Kidney (tissue), 13 donors: ENCODE measurements at regions not wholly inside any gene's neighbourhood (a gene's known extent, or its start where the extent isn't known, plus 50 kb on each side); places are given as distances from the start of the nearest gene placed in this dataset.

Experiments
- DNase-seq, 5 donors: peaks; one replicate each; pipeline ENCODE4 v3.0.0-alpha.2; 2013 to 2020
- FAIRE-seq: peaks from 2 replicates; lab custom pipeline; 2012; peaks lifted over from hg19 to GRCh38; lab: Jason Lieb, UNC
- H3K27ac ChIP-seq, 2 donors: one replicate each; pipeline ENCODE4 v1.7.0; 2013; ENCODE audit warnings: low read depth in 2 of 2, low read length in 2 of 2, inconsistent platforms in 1 of 2
- H3K27me3 ChIP-seq: one replicate; pipeline ENCODE4 v1.7.1; 2013; ENCODE audit warnings: low read length, inconsistent platforms; ENCODE audit not compliant: control insufficient read depth, insufficient read depth
- H3K36me3 ChIP-seq, 3 donors: one replicate each; pipeline versions ENCODE4 v1.7.0 to v1.7.1; 2013; ENCODE audit warnings: low read length in 3 of 3, control low read depth in 1 of 3, inconsistent platforms in 1 of 3; ENCODE audit not compliant: insufficient read depth in 3 of 3, control insufficient read depth in 2 of 3
- H3K4me1 ChIP-seq, 3 donors: one replicate each; pipeline versions ENCODE4 v1.7.0 to v1.7.1; 2013; ENCODE audit warnings: low read length in 3 of 3, inconsistent platforms in 1 of 3, low read depth in 1 of 3; ENCODE audit not compliant: control insufficient read depth in 2 of 3, insufficient read depth in 2 of 3
- H3K4me3 ChIP-seq, 3 donors: one replicate each; pipeline versions ENCODE4 v1.7.0 to v1.8.1; 2013; ENCODE audit warnings: low read length in 3 of 3, control low read depth in 1 of 3, inconsistent platforms in 1 of 3
- H3K9ac ChIP-seq, 3 donors: one replicate each; pipeline versions ENCODE4 v1.7.0 to v1.7.1; 2013; ENCODE audit warnings: low read length in 3 of 3, control low read depth in 1 of 3, inconsistent platforms in 1 of 3
- H3K9me3 ChIP-seq, 3 donors: one replicate each; pipeline versions ENCODE4 v1.7.0 to v1.7.1; 2013; ENCODE audit warnings: low read length in 3 of 3, control low read depth in 1 of 3, inconsistent platforms in 1 of 3; ENCODE audit not compliant: control insufficient read depth in 2 of 3, insufficient read depth in 1 of 3
- intact Hi-C: fragments of 100-400 bp; cut with DNase I; formaldehyde crosslinking; loops from one replicate; pipeline ENCODE4 v1.11.1; 2022
- TF ChIP-seq, protein P1 (sequence below): IDR thresholded peaks from 3 replicates; pipeline ENCODE4 v1.5.1; 2012; ENCODE audit warnings: mild to moderate bottlenecking, moderate library complexity, borderline replicate concordance; ENCODE audit not compliant: insufficient read depth; ENCODE audit errors: extremely low read depth
- donor health status: control.
- donor health status: control.
- donor health status: control.
- donor health status: control.
- donor health status: control.
- donor health status: DM: yes; HTN: yes; CAD: no.
- donor health status: Normal renal cell carcinoma (clear cell type).

DNA sequence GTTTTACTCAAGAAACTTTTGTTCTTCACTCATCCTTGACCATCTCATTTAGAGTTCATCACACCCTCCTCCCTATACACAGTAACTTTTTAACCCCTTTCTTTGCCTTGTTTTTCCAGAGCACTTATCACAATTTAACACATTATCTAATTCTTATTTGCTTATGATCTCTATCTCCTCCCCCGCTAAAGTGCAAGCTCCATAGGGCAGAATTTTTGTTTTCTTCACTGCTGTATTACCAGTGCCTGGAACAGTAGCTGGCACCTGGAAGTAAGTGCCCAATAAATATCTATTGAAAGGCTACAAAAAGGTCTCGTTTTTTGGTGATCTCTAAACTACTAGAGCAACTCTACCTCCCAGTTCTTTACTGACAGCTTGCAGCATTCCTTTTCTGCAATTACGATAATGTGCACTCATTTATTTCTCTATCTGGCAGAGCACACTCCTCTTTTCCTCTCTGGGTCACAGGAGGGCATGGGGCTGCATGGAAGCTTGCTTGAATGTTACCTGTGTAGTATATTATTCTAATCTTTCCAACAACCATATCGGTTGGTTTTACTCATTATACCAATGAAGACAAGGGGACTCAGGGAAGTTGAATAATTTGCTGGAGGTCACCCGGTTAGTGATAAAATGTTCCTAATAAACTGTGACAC lies 57.4 kb upstream of the CHST9 start:
- Histone ChIP-seq H3K4me1 (no peaks in the 10 kb centered on the region), H3K36me3 (no peaks in the 10 kb centered on the region), H3K9ac (no peak overlapping the region), H3K27me3 (no peaks in the 10 kb centered on the region), H3K4me3 (no peak overlapping the region), H3K9me3 (no peaks in the 10 kb centered on the region), H3K27ac (no peak overlapping the region)
- TF ChIP-seq, protein P1, sequence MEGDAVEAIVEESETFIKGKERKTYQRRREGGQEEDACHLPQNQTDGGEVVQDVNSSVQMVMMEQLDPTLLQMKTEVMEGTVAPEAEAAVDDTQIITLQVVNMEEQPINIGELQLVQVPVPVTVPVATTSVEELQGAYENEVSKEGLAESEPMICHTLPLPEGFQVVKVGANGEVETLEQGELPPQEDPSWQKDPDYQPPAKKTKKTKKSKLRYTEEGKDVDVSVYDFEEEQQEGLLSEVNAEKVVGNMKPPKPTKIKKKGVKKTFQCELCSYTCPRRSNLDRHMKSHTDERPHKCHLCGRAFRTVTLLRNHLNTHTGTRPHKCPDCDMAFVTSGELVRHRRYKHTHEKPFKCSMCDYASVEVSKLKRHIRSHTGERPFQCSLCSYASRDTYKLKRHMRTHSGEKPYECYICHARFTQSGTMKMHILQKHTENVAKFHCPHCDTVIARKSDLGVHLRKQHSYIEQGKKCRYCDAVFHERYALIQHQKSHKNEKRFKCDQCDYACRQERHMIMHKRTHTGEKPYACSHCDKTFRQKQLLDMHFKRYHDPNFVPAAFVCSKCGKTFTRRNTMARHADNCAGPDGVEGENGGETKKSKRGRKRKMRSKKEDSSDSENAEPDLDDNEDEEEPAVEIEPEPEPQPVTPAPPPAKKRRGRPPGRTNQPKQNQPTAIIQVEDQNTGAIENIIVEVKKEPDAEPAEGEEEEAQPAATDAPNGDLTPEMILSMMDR: no peak
- intact Hi-C loops: no loop called here
- DNase-seq (peak in 2 of 5 donors; percentile 10 to 11), FAIRE-seq (no peak)

- Histone ChIP-seq H3K36me3 (no peaks in the 10 kb centered on the region), H3K27me3 (no peaks in the 10 kb centered on the region), H3K4me3 (no peak overlapping the region), H3K9ac (no peak overlapping the region), H3K9me3 (no peaks in the 10 kb centered on the region), H3K27ac (no peak overlapping the region), H3K4me1 (no peaks in the 10 kb centered on the region)
- TF ChIP-seq, protein P1: no peak
- intact Hi-C loops: no loop called here
- DNase-seq (peak in 1 of 5 donors; percentile 4), FAIRE-seq (no peak)
Measured at GRCh38 chr18:27240383-27240782, 55.3 kb upstream of the CHST9 start.

- Histone ChIP-seq H3K9ac (no peak overlapping the region), H3K4me1 (no peaks in the 10 kb centered on the region), H3K9me3 (no peaks in the 10 kb centered on the region), H3K36me3 (no peaks in the 10 kb centered on the region), H3K4me3 (no peak overlapping the region), H3K27me3 (no peaks in the 10 kb centered on the region), H3K27ac (no peak overlapping the region)
- TF ChIP-seq, protein P1: no peak
- intact Hi-C loops: no loop called here
- FAIRE-seq (no peak), DNase-seq (no peak)
Measured at GRCh38 chr18:27239669-27240068, 54.6 kb upstream of the CHST9 start.
